ENCODE measurements at regions not wholly inside any gene's neighbourhood (a gene's known extent, or its start where the extent isn't known, plus 50 kb on each side); places are given as distances from the start of the nearest gene placed in this dataset.

DNA sequence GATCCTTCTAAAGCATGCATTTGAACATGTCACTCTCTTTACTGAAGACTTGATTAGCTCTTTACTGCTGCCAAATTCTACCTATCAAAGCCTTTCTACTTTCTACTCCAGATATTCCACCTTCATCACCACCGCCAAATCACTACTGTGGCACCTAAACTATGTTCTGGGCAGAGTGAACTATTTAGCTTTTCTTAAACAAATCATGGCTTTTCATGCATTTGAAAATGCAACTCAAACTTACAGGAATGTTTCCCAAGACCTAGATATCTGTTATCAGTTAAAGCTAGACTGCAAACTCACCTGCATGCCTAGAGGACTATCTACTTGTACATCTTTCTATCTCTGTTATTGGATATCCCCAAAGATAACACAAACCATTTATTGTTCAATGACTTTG is 109.3 kb downstream of the MAFB start:
- Histone ChIP-seq H3K9me2 (replicated peaks; ENCODE audit: low read length) (no peaks in the 10 kb centered on the region), H3K9me3 (ENCODE audit: low read length) (no peaks in the 10 kb centered on the region), H3K79me2 (ENCODE audit: low read length) (no peaks in the 10 kb centered on the region), H2AFZ (ENCODE audit: low read length) (no peak overlapping the region), H4K20me1 (ENCODE audit: low read length) (no peaks in the 10 kb centered on the region), H3K9ac (ENCODE audit: low read length) (no peak overlapping the region), H3K36me3 (ENCODE audit: low read depth, low read length) (no peaks in the 10 kb centered on the region), H3K4me1 (ENCODE audit: insufficient read depth, low read length) (no peaks in the 10 kb centered on the region), H3F3A (ENCODE audit: low read length, unreplicated experiment) (no peaks in the 10 kb centered on the region), H3K4me2 (ENCODE audit: low read length) (no peak overlapping the region), H3K27ac (ENCODE audit: low read length) (no peak overlapping the region), H3K4me3 (ENCODE audit: low read length) (no peak overlapping the region), H3K27me3 (ENCODE audit: low read length) (no peaks in the 10 kb centered on the region)
- CTCF ChIA-PET, result no interaction called here
- TF ChIP-seq EZH2phosphoT487 (IDR thresholded peaks at IDR 0.05; ENCODE audit: borderline replicate concordance, low read length), result no peak
- TF ChIP-seq, protein P1, sequence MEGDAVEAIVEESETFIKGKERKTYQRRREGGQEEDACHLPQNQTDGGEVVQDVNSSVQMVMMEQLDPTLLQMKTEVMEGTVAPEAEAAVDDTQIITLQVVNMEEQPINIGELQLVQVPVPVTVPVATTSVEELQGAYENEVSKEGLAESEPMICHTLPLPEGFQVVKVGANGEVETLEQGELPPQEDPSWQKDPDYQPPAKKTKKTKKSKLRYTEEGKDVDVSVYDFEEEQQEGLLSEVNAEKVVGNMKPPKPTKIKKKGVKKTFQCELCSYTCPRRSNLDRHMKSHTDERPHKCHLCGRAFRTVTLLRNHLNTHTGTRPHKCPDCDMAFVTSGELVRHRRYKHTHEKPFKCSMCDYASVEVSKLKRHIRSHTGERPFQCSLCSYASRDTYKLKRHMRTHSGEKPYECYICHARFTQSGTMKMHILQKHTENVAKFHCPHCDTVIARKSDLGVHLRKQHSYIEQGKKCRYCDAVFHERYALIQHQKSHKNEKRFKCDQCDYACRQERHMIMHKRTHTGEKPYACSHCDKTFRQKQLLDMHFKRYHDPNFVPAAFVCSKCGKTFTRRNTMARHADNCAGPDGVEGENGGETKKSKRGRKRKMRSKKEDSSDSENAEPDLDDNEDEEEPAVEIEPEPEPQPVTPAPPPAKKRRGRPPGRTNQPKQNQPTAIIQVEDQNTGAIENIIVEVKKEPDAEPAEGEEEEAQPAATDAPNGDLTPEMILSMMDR (conservative IDR thresholded peaks at IDR 0.05; ENCODE audit: low read depth, low read length), result no peak
- no peak for TF ChIP-seq EZH2 (IDR thresholded peaks at IDR 0.05; ENCODE audit: low read length, unreplicated experiment)
- intact Hi-C loops (cut with micrococcal nuclease), result no loop called here
- ATAC-seq (no peak), DNase-seq (no peak)
- POLR2A ChIA-PET (ENCODE audit: unreplicated experiment), result no interaction called here
- no TSS peak for BruUV-seq (replicated peaks)

DNA sequence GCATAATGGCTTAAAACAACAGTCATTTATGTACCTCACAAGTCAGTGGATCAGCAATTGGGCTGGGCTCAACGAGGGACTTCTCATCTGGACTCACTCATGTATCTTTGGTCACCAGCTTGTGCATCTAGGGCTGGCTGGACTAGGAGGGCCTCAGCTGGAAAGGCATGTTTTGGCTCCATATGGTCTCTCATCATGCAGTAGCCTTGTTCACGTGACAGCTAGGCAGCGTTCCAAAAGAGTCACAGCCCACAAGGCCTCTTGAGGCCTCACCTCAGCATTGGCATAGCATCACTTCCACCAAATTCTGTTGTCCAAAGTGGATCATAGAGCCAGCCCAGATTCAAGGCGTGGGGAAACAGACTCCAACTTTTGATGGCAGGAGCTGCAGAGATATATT is 110.1 kb downstream of the MAFB start:
- Histone ChIP-seq H3F3A (ENCODE audit: low read length, unreplicated experiment) (no peaks in the 10 kb centered on the region), H3K27ac (ENCODE audit: low read length) (no peak overlapping the region), H3K9me3 (ENCODE audit: low read length) (no peaks in the 10 kb centered on the region), H3K4me1 (ENCODE audit: insufficient read depth, low read length) (no peaks in the 10 kb centered on the region), H3K79me2 (ENCODE audit: low read length) (no peaks in the 10 kb centered on the region), H2AFZ (ENCODE audit: low read length) (no peak overlapping the region), H3K9ac (ENCODE audit: low read length) (no peak overlapping the region), H3K4me2 (ENCODE audit: low read length) (no peak overlapping the region), H3K36me3 (ENCODE audit: low read depth, low read length) (no peaks in the 10 kb centered on the region), H3K9me2 (replicated peaks; ENCODE audit: low read length) (no peaks in the 10 kb centered on the region), H3K4me3 (ENCODE audit: low read length) (no peak overlapping the region), H4K20me1 (ENCODE audit: low read length) (no peaks in the 10 kb centered on the region), H3K27me3 (ENCODE audit: low read length) (no peaks in the 10 kb centered on the region)
- POLR2A ChIA-PET (ENCODE audit: unreplicated experiment), result no interaction called here
- DNase-seq (no peak), ATAC-seq (no peak)
- no TSS peak for BruUV-seq (replicated peaks)
- no peak for TF ChIP-seq EZH2 (IDR thresholded peaks at IDR 0.05; ENCODE audit: low read length, unreplicated experiment)
- TF ChIP-seq, protein P1 (conservative IDR thresholded peaks at IDR 0.05; ENCODE audit: low read depth, low read length), result no peak
- no peak for TF ChIP-seq EZH2phosphoT487 (IDR thresholded peaks at IDR 0.05; ENCODE audit: borderline replicate concordance, low read length)
- CTCF ChIA-PET, result no interaction called here
- intact Hi-C loops (cut with micrococcal nuclease), result no loop called here

DNA sequence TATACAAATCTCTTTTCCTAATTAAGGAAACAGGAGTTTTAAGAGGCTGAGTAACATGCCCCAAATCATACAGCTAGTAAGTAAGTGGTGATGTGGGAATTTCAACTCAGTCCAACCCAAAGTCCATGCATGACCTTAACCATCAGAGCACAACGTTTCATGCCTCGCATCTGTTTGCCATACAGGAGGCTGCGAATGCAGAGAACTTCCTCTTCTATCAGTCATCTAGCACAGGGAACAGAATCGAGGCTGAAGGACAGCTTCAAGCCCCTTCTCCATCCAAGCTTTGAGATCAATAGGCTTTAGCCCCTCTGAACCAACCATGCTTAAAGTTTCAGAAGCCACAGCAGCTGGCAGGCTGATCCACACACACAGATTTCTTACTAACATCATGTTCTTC is 113.2 kb downstream of the MAFB start:
- H3K9me3 ChIP-seq (ENCODE audit: low read length), result no peaks in the 10 kb centered on the region
- ATAC-seq, result no peak
- no peak overlapping the region for H3K9ac ChIP-seq (ENCODE audit: low read length)
- H4K20me1 ChIP-seq (ENCODE audit: low read length), result no peaks in the 10 kb centered on the region
- no peak overlapping the region for H2AFZ ChIP-seq (ENCODE audit: low read length)
- H3F3A ChIP-seq (ENCODE audit: low read length, unreplicated experiment), result no peaks in the 10 kb centered on the region
- intact Hi-C loops (cut with micrococcal nuclease), result no loop called here
- H3K4me2 ChIP-seq (ENCODE audit: low read length), result no peak overlapping the region
- H3K9me2 ChIP-seq (replicated peaks; ENCODE audit: low read length), result no peaks in the 10 kb centered on the region
- H3K27ac ChIP-seq (ENCODE audit: low read length), result no peak overlapping the region
- ChIA-PET CTCF (no interaction called here), POLR2A (ENCODE audit: unreplicated experiment) (no interaction called here)
- no peak for TF ChIP-seq EZH2 (IDR thresholded peaks at IDR 0.05; ENCODE audit: low read length, unreplicated experiment)
- TF ChIP-seq, protein P1 (conservative IDR thresholded peaks at IDR 0.05; ENCODE audit: low read depth, low read length), result no peak
- TF ChIP-seq EZH2phosphoT487 (IDR thresholded peaks at IDR 0.05; ENCODE audit: borderline replicate concordance, low read length), result no peak
- H3K36me3 ChIP-seq (ENCODE audit: low read depth, low read length), result no peaks in the 10 kb centered on the region
- H3K4me3 ChIP-seq (ENCODE audit: low read length), result no peak overlapping the region
- no peaks in the 10 kb centered on the region for H3K4me1 ChIP-seq (ENCODE audit: insufficient read depth, low read length)
- H3K79me2 ChIP-seq (ENCODE audit: low read length), result no peaks in the 10 kb centered on the region
- no peaks in the 10 kb centered on the region for H3K27me3 ChIP-seq (ENCODE audit: low read length)
- BruUV-seq (replicated peaks), result no TSS peak
- DNase-seq, result no peak
